NK-92 treated with Interleukin-12 subunit alpha and Interleukin-12 subunit beta, amount 100 ng/mL, for 24 hours (cell line): ENCODE measurements at regions not wholly inside any gene's neighbourhood (a gene's known extent, or its start where the extent isn't known, plus 50 kb on each side); places are given as distances from the start of the nearest gene placed in this dataset.
"Not testable (repeated sequence)": the region's sequence is repeated elsewhere in the genome, so short reads cannot be mapped to it uniquely, and the experiment has no call there.

Source experiments
- DNase-seq: peaks from one replicate; lab custom pipeline; 2025; lab: John Stamatoyannopoulos, UW

- DNase-seq, result no peak
Observed at GRCh38 chr20:12577213-12577612, 431.6 kb upstream of the SPTLC3 start.

DNA sequence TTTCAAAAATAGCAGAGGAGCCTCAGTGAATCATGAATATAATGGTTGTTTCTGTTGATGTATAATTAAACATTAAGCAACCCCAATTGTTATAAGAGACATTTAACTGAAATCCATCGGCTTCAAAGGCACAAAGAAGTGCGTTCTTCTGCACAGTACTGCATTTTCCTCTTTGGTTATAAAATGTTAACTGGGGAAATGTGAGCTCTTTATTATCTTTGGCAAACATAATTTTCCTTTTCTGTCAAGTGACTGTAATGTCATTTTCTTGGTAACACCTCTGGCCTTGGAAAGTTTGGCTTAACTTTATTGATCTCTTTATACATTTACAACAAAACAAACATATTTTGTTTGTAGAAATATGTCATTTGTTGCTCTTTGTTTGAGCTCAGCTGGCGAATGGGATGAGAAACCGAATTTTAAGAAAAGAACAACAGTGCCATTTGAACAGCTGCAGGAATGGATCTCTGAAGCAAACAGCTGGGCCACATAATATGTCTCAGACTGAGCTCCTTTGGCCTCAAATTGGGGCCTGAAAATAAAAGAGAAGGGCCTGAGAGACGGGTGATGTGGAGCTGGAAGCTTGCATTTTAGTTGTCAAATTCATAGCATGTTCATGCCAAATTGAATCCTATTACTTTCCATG lies 427.0 kb upstream of the SPTLC3 start:
- no peak for DNase-seq

- not testable (repeated sequence) for DNase-seq
Observed at GRCh38 chr20:12582710-12583109, 426.1 kb upstream of the SPTLC3 start.

DNA sequence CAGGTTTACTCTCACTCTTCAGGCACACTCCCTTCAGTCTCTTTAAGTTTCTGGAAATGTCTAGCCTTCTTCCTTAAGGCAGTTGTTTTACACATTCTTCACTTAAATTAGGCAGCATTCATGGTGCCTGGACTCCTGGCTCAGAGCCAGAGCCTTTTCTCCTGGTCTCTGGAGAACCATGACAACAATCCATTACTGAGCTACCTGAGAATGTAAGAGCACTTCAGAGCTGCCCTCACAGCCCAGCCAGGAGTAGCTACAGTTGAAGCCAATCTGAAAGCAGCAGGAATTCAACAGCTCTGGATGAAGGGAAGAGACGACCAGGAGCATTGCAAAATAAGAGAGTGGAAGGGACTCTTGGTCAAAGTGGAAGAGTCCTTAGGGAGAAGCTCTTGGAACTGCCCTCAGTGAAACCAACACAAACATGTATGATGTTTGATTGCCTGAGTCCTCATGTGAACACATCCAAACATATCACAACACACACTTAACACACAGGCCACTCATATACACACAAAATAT lies 416.8 kb upstream of the SPTLC3 start:
- DNase-seq, result no peak

DNA sequence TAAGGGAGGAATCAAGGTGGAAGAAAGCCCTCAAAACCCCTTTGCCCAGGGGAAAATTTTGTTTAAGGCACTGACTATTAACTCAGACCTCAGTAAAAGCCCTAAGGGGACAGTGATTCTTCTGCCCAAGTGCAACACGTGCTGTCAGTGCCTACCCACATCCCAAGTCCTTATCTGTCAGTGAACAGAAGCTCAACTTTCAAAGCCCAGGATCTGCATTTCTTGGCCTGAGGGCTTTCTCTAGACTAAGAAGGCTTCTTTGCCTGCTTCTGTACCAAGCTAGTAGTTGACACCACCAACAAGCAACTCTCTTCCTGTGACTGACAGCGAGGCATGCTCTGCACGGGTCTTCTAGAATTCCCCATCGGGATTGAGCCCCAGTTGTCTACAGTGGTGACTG lies 416.0 kb upstream of the SPTLC3 start:
- DNase-seq, result no peak

GRCh38 chr20:12593342-12593873 lies 415.4 kb upstream of the SPTLC3 start:
- no peak for DNase-seq

GRCh38 chr20:12594410-12595088 lies 414.2 kb upstream of the SPTLC3 start:
- no peak for DNase-seq

DNA sequence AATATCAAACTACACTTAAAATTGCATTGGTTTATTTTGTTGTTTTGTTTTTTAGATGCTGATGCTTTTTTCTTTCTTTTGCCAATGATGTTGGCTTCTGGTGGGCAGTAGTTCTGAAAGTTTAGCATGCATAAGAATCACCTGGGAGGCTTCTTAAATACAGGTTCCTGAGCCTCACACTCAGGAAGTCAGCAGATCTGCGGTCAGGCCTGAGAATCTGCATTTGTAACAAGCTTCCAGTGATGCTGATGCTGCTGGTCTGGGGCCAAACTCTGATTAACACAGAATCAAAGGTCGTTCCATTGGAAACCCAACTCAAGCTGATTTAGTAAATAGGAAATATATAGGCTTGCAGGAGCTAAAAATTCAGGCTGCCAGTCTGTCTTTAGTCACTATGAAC lies 412.9 kb upstream of the SPTLC3 start:
- no peak for DNase-seq

DNA sequence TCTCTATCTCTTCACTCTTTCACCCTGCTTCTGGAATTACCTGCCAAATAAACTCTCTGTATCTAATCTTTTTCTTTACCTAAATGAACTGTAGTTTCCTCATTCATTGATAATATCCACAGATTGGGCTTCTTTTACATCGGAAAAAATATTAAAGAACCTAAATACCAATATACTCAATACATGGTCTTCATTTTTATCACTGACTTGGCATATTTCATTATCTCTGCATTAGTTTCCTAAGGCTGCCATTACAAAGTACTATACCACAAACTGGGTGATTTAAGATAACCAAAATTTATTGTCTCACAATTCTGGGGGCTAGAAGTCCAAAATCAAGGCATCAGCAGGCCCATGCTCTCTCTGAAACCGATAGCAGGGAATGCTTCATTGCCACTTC lies 411.9 kb upstream of the SPTLC3 start:
- DNase-seq, result no peak

GRCh38 chr20:12597551-12597950 lies 411.2 kb upstream of the SPTLC3 start:
- DNase-seq, result no peak

DNA sequence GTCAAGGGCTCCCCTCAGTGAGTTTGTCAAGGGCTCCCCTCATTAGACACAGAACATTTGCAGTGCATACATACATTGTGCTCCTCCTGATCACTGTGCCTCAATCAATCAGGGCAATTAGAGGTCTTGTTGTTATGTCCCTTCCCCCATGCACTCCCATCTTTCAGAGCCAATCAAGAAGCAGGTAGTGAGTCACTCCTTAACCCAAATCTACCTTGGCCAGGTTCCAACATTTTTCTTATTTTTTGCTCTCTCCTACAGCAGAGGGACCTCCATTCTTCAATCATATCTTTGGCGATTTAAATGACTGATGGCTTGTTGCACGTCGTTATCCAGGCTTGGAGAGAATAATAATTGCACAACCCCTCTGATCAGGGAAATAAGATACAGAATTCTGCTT lies 409.9 kb upstream of the SPTLC3 start:
- DNase-seq, result no peak

DNA sequence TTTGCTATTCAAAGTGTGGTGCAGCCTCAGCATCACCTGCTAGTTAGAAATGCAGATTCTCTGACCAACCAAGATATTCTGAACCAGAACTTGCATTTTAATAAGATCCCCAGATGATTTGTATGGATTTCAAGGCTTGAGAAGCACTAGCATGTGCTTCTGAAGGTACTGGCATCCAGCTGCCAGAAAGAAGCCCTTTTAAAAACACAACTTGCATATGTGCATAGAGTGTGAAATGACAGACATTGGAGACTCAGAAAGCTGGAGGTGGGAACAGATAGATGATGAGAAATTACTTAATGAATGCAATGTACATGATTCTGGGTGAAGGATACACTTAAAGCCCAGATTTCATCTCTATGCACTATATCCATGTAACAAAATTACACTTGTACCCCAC lies 409.3 kb upstream of the SPTLC3 start:
- DNase-seq, result no peak

DNA sequence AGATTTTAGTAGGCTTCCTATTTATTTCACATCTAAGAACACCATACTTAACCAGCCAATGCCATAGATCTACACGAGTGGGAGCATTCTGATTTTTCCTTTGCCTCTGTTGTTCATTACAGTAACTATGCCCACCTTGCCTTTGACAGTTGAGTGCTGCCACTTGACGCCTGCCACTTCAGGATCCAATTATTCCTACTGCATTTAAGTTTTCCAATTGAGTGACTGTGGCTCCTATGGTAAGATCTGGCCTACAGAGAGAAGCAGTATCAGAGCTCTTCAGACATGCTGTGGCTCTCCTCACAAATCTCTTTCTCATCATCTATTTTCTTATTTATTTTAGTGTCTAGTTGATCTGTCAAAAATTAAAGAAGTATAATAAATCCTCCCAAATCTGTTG lies 403.0 kb upstream of the SPTLC3 start:
- DNase-seq, result no peak

- DNase-seq, result no peak
Observed at GRCh38 chr20:12610871-12611270, 397.9 kb upstream of the SPTLC3 start.

DNA sequence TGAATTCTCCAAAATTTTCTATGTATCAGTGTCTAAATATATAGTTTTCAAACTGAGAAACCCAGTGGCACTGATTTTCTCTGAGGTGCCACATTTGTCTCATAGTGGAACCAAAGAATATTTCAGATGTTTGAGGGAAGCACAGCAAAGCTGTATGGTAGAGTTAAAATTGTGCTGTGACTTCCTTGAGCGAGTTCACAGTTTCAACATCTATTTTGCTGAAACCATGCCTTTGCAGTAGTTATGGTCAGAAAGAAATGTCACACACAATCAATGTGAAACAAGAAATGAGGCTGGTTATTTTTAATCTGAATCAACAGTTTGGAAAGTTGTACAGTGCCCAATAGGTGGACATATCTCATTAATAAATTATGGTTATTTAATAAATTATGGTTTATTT lies 394.0 kb upstream of the SPTLC3 start:
- DNase-seq, result no peak

DNA sequence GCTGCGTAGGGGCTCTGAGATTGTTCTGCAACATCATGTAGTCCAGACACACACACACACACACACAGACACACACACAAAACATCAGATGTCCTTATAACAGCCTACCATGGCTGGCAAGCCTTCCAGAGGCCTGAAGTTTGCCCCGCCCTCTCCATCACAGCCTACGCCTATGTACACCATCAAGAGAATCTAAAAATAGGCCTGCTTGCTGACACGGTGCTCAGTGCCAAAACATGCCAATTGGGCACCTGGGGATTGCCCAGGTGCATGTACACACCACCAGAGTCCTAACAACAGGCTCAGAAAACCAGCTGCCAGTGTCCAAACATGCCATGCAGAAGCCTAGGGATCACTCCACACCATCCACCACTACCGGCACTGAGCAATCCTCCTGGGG lies 391.7 kb upstream of the SPTLC3 start:
- DNase-seq, result no peak

DNA sequence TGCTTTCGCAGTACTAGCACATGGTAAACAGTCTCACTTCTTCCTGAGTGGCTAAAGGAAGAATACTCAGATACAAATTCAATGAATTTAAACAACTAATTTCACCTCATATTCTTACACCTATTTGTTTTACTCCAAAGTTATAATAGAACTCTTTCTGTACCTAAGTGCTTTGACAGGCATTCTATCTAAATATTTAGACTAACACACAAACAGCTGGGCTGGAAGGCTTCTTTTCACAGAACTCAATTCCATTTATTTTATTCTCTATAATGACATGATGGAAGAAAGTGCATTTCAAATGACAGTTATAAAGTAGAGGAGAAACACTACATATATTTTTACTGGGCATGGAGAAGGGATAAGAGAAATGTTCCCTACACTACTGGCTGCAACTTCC lies 384.9 kb upstream of the SPTLC3 start:
- no peak for DNase-seq

- no peak for DNase-seq
Observed at GRCh38 chr20:12627485-12627884, 381.3 kb upstream of the SPTLC3 start.

- DNase-seq, result no peak
Observed at GRCh38 chr20:12638633-12639312, 370.0 kb upstream of the SPTLC3 start.

- no peak for DNase-seq
Observed at GRCh38 chr20:12640251-12640650, 368.5 kb upstream of the SPTLC3 start.

GRCh38 chr20:12641619-12642018 lies 367.2 kb upstream of the SPTLC3 start:
- no peak for DNase-seq

DNA sequence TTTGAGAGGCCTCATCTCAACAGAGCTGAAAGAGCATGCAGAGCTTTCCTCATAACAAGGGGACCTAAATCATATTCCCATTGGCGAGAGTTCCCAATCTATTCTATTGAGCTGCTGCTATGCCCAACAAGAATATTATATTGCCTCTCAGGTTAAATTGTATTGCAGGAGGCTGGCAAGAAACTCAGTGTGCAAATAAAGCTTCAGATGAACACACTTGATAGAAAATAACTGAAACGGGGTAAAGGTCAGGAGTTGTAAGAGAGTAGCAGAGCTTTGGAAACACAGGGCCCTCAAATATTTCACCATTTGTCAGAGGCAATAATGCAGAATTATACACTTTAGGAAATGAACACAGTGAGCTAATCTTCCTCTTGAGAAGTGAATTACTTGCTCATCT lies 364.3 kb upstream of the SPTLC3 start:
- no peak for DNase-seq

DNA sequence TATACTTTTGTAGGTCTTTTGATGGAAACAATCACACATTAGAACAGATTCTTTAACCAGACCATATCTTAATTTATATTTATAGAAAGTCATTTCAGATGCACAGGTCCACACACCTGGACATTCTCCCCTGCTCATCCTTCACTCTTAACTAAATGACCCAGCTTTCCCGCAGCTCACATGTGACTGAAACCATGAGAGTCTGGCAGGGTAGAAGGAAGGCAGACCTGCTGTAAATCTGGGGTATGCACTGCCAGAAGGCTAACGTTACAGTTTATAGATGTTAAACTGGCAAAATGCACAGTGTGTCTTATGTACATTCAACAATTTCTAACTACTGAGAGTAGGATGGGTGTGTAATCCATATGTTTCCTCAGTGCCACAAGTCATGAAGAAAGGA lies 359.5 kb upstream of the SPTLC3 start:
- no peak for DNase-seq
